ENCODE measurements at regions not wholly inside any gene's neighbourhood (a gene's known extent, or its start where the extent isn't known, plus 50 kb on each side); places are given as distances from the start of the nearest gene placed in this dataset.
A peak's percentile ranks its signal among the peaks of the same experiment; 100 is the strongest.

GRCh38 chr3:194219826-194220410 is 84.0 kb downstream of the HES1 start:
- H3K27ac ChIP-seq (ENCODE audit: low read depth, low read length) = no peak overlapping the region

GRCh38 chr3:194220901-194221326 is 85.0 kb downstream of the HES1 start:
- no peak overlapping the region for H3K4me2 ChIP-seq (ENCODE audit: low read length)
- peaks cover 2% of the 10 kb centered on the region for H3K79me1 ChIP-seq (ENCODE audit: low read length)
- H3K18ac ChIP-seq (ENCODE audit: low read length) = no peak overlapping the region
- H3K23ac ChIP-seq (ENCODE audit: low read length) = no peak overlapping the region
- H3K79me2 ChIP-seq (ENCODE audit: control insufficient read depth, insufficient read depth, low read length, poor library complexity) = no peaks in the 10 kb centered on the region
- DNase-seq = peak; percentile 36 to 79
- H3K14ac ChIP-seq (ENCODE audit: low read length) = no peak overlapping the region
- WGBS (ENCODE audit: extremely low coverage, insufficient coverage, insufficient read length) = no CpG with 5 or more reads among the region's 8 CpGs
- no peak overlapping the region for H4K12ac ChIP-seq (ENCODE audit: low read depth, low read length)
- H4K8ac ChIP-seq (ENCODE audit: low read depth, low read length) = no peak overlapping the region
- no peak overlapping the region for H4K91ac ChIP-seq (ENCODE audit: low read depth, low read length)
- H3K9me3 ChIP-seq (ENCODE audit: insufficient read depth, low read depth, low read length) = no peaks in the 10 kb centered on the region
- no peak overlapping the region for H3K4ac ChIP-seq (ENCODE audit: low read depth, low read length)
- H2AK5ac ChIP-seq (ENCODE audit: low read length) = no peak overlapping the region
- H3K27me3 ChIP-seq (ENCODE audit: insufficient read depth, low read length) = no peaks in the 10 kb centered on the region
- H3K27ac ChIP-seq (ENCODE audit: low read depth, low read length) = no peak overlapping the region
- H3K9ac ChIP-seq (ENCODE audit: low read length) = no peak overlapping the region
- no peak overlapping the region for H2BK120ac ChIP-seq (ENCODE audit: insufficient read depth, low read length, poor library complexity)
- H2BK12ac ChIP-seq (ENCODE audit: low read length) = no peak overlapping the region
- H2AFZ ChIP-seq (ENCODE audit: insufficient read depth, low read length, poor library complexity) = no peak overlapping the region
- H3K36me3 ChIP-seq (ENCODE audit: control insufficient read depth in 1 of 2, insufficient read depth in 2 of 2, low read length in 2 of 2) = no peaks in the 10 kb centered on the region
- H3K4me1 ChIP-seq (ENCODE audit: control insufficient read depth in 1 of 2, insufficient read depth in 2 of 2, low read length in 2 of 2) = peaks cover 2 to 12% of the 10 kb centered on the region in 2 experiments
- H3K4me3 ChIP-seq (ENCODE audit: low read depth, low read length) = no peak overlapping the region
- no peak overlapping the region for H2BK5ac ChIP-seq (ENCODE audit: low read depth, low read length, poor library complexity)

More at GRCh38 chr3:194219826-194220410, 84.0 kb downstream of the HES1 start:
- no peak overlapping the region for H3K4me2 ChIP-seq (ENCODE audit: low read length)
- WGBS (ENCODE audit: extremely low coverage, insufficient coverage, insufficient read length) = 100% methylated on average over 1 of the region's 10 CpGs
- no peak overlapping the region for H3K23ac ChIP-seq (ENCODE audit: low read length)
- H3K79me2 ChIP-seq (ENCODE audit: control insufficient read depth, insufficient read depth, low read length, poor library complexity) = no peaks in the 10 kb centered on the region
- peaks cover 2% of the 10 kb centered on the region for H3K79me1 ChIP-seq (ENCODE audit: low read length)
- H3K4ac ChIP-seq (ENCODE audit: low read depth, low read length) = no peak overlapping the region
- H4K12ac ChIP-seq (ENCODE audit: low read depth, low read length) = no peak overlapping the region
- H3K27me3 ChIP-seq (ENCODE audit: insufficient read depth, low read length) = no peaks in the 10 kb centered on the region
- H3K14ac ChIP-seq (ENCODE audit: low read length) = no peak overlapping the region
- no peak overlapping the region for H3K4me3 ChIP-seq (ENCODE audit: low read depth, low read length)
- no peak overlapping the region for H4K8ac ChIP-seq (ENCODE audit: low read depth, low read length)
- no peaks in the 10 kb centered on the region for H3K9me3 ChIP-seq (ENCODE audit: insufficient read depth, low read depth, low read length)
- H2BK120ac ChIP-seq (ENCODE audit: insufficient read depth, low read length, poor library complexity) = no peak overlapping the region
- H2BK12ac ChIP-seq (ENCODE audit: low read length) = no peak overlapping the region
- peaks cover 4 to 7% of the 10 kb centered on the region in 2 experiments for H3K4me1 ChIP-seq (ENCODE audit: control insufficient read depth in 1 of 2, insufficient read depth in 2 of 2, low read length in 2 of 2)
- no peak for DNase-seq
- no peak overlapping the region for H3K9ac ChIP-seq (ENCODE audit: low read length)
- H3K36me3 ChIP-seq (ENCODE audit: control insufficient read depth in 1 of 2, insufficient read depth in 2 of 2, low read length in 2 of 2) = no peaks in the 10 kb centered on the region
- H2AK5ac ChIP-seq (ENCODE audit: low read length) = no peak overlapping the region
- no peak overlapping the region for H2AFZ ChIP-seq (ENCODE audit: insufficient read depth, low read length, poor library complexity)
- no peak overlapping the region for H3K18ac ChIP-seq (ENCODE audit: low read length)
- H2BK5ac ChIP-seq (ENCODE audit: low read depth, low read length, poor library complexity) = no peak overlapping the region
- H4K91ac ChIP-seq (ENCODE audit: low read depth, low read length) = no peak overlapping the region

GRCh38 chr3:194221336-194221735 is 85.4 kb downstream of the HES1 start:
- no peak overlapping the region for H2BK5ac ChIP-seq (ENCODE audit: low read depth, low read length, poor library complexity)
- no peak for DNase-seq
- H3K79me2 ChIP-seq (ENCODE audit: control insufficient read depth, insufficient read depth, low read length, poor library complexity) = no peaks in the 10 kb centered on the region
- no peak overlapping the region for H4K8ac ChIP-seq (ENCODE audit: low read depth, low read length)
- no peak overlapping the region for H3K18ac ChIP-seq (ENCODE audit: low read length)
- no peak overlapping the region for H2BK12ac ChIP-seq (ENCODE audit: low read length)
- H2AFZ ChIP-seq (ENCODE audit: insufficient read depth, low read length, poor library complexity) = no peak overlapping the region
- no peak overlapping the region for H3K4me2 ChIP-seq (ENCODE audit: low read length)
- no peak overlapping the region for H3K14ac ChIP-seq (ENCODE audit: low read length)
- no peak overlapping the region for H3K9ac ChIP-seq (ENCODE audit: low read length)
- no peak overlapping the region for H3K27ac ChIP-seq (ENCODE audit: low read depth, low read length)
- no peaks in the 10 kb centered on the region for H3K36me3 ChIP-seq (ENCODE audit: control insufficient read depth in 1 of 2, insufficient read depth in 2 of 2, low read length in 2 of 2)
- H4K12ac ChIP-seq (ENCODE audit: low read depth, low read length) = no peak overlapping the region
- H3K4ac ChIP-seq (ENCODE audit: low read depth, low read length) = no peak overlapping the region
- H3K79me1 ChIP-seq (ENCODE audit: low read length) = peaks cover 2% of the 10 kb centered on the region
- H3K4me1 ChIP-seq (ENCODE audit: control insufficient read depth in 1 of 2, insufficient read depth in 2 of 2, low read length in 2 of 2) = peaks cover 2 to 14% of the 10 kb centered on the region in 2 experiments
- WGBS (ENCODE audit: extremely low coverage, insufficient coverage, insufficient read length) = no CpG with 5 or more reads among the region's 4 CpGs
- no peak overlapping the region for H3K23ac ChIP-seq (ENCODE audit: low read length)
- H3K27me3 ChIP-seq (ENCODE audit: insufficient read depth, low read length) = no peaks in the 10 kb centered on the region
- no peak overlapping the region for H2AK5ac ChIP-seq (ENCODE audit: low read length)
- no peaks in the 10 kb centered on the region for H3K9me3 ChIP-seq (ENCODE audit: insufficient read depth, low read depth, low read length)
- H3K4me3 ChIP-seq (ENCODE audit: low read depth, low read length) = no peak overlapping the region
- no peak overlapping the region for H4K91ac ChIP-seq (ENCODE audit: low read depth, low read length)
- no peak overlapping the region for H2BK120ac ChIP-seq (ENCODE audit: insufficient read depth, low read length, poor library complexity)

GRCh38 chr3:194223951-194224350 is 88.0 kb downstream of the HES1 start:
- no CpG with 5 or more reads among the region's 4 CpGs for WGBS (ENCODE audit: extremely low coverage, insufficient coverage, insufficient read length)
- Histone ChIP-seq H3K79me1 (ENCODE audit: low read length) (peaks cover 2% of the 10 kb centered on the region), H4K91ac (ENCODE audit: low read depth, low read length) (no peak overlapping the region), H3K4me3 (ENCODE audit: low read depth, low read length) (no peak overlapping the region), H3K9me3 (ENCODE audit: insufficient read depth, low read depth, low read length) (no peaks in the 10 kb centered on the region), H3K14ac (ENCODE audit: low read length) (no peak overlapping the region), H3K4me1 (ENCODE audit: control insufficient read depth in 1 of 2, insufficient read depth in 2 of 2, low read length in 2 of 2) (peaks cover 2 to 14% of the 10 kb centered on the region in 2 experiments), H3K23ac (ENCODE audit: low read length) (no peak overlapping the region), H3K4me2 (ENCODE audit: low read length) (no peak overlapping the region), H3K27me3 (ENCODE audit: insufficient read depth, low read length) (no peaks in the 10 kb centered on the region), H2BK5ac (ENCODE audit: low read depth, low read length, poor library complexity) (no peak overlapping the region), H3K36me3 (ENCODE audit: control insufficient read depth in 1 of 2, insufficient read depth in 2 of 2, low read length in 2 of 2) (no peaks in the 10 kb centered on the region), H3K4ac (ENCODE audit: low read depth, low read length) (no peak overlapping the region), H3K9ac (ENCODE audit: low read length) (no peak overlapping the region), H2BK120ac (ENCODE audit: insufficient read depth, low read length, poor library complexity) (no peak overlapping the region), H2AFZ (ENCODE audit: insufficient read depth, low read length, poor library complexity) (no peak overlapping the region), H3K27ac (ENCODE audit: low read depth, low read length) (no peak overlapping the region), H4K12ac (ENCODE audit: low read depth, low read length) (no peak overlapping the region), H3K18ac (ENCODE audit: low read length) (no peak overlapping the region), H2AK5ac (ENCODE audit: low read length) (no peak overlapping the region), H2BK12ac (ENCODE audit: low read length) (no peak overlapping the region), H3K79me2 (ENCODE audit: control insufficient read depth, insufficient read depth, low read length, poor library complexity) (no peaks in the 10 kb centered on the region), H4K8ac (ENCODE audit: low read depth, low read length) (no peak overlapping the region)
- no peak for DNase-seq

Data from trophoblast cell (in vitro differentiated cells and primary cell).